Tongue (tissue), 1 donor: ENCODE measurements at regions not wholly inside any gene's neighbourhood (a gene's known extent, or its start where the extent isn't known, plus 50 kb on each side); places are given as distances from the start of the nearest gene placed in this dataset.
A peak's percentile ranks its signal among the peaks of the same experiment; 100 is the strongest.
"Not testable (repeated sequence)": the region's sequence is repeated elsewhere in the genome, so short reads cannot be mapped to it uniquely, and the experiment has no call there.

Experiments
- DNase-seq: peaks from one replicate; pipeline ENCODE4 v3.0.0-alpha.2; 2015

DNA sequence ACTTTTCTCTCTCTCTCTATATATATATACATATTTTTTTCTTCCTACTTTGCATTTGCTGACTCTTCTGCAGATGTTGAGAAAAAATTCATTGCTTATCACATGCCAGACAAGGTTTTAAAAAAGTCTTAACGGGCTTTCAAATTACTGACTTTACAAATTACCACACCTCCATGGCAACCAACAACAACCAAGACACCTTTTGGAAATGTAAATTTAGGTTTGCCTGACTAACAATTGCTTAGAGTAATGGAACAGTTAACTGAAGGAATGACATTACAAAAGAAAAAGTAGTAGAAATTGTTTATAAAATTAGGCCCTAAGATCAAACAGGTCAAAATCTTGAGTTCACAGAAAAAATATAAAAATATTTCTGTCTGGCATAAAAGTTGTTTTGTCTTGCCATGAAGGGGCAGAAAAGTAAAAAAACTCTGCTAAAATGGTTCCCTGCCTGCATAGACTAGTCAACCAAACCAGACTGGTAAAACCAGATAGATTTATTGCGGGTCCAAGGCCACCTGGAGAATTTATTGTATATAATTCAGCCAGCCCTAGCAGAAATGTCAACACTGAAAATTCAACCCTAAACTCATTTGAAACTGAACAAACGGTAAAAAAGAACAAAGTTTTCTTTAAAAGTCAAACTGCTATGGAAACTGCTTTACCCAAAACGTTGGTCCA is 92.8 kb upstream of the FRMD1 start:
- DNase-seq: no peak

DNA sequence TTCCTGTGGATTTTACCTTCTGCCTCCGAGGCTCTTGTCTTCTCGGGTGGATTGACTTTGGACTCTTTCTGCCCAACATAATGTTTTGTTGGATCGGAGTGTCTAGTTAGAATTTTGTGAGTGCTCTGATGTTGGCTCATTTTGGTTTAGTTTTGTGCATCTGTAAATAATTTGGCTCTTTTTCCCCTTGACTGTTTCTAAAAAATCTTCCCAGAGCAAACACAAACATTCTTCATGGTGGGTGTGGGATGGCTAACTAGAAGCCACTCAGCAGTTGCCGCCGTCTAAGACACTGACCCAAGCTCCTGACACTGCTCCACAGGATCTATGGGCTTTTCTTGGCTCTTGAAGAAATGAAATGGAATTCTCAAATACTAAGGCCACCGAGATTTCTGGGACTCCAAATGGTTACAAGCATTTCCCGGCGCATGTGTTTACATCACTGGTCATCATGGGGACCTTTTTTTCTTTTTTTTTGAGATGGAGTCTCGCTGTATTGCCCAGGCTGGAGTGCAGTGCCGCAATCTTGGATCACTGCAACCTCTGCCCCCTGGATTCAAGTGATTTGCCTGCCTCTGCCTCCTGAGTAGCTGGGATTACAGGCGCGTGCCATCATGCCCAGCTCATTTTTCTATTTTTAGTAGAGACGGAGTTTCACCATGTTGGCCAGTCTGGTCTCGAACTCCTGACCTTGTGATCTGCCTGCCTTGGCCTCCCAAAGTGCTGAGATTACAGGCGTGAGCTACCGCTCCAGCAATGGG is 92.0 kb upstream of the FRMD1 start:
- DNase-seq: no peak

DNA sequence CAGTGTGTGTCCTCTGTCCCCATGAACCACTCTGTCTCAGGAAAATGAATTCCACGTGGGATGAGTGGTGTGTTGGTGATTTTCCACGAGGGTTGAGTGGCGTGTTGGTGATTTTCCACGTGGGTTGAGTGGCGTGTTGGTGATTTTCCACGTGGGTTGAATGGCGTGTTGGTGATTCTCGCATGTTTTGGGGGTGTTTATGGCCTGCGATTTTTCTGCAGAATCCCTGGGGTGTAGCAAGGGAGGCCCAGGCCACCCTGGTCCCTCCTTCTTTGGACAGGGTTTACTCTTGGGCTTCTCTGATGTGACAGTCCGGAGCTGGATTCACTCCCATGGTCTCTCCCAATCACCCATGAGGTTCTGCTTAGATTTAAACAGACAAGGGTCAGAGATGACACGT is 90.6 kb upstream of the FRMD1 start:
- no peak for DNase-seq

DNA sequence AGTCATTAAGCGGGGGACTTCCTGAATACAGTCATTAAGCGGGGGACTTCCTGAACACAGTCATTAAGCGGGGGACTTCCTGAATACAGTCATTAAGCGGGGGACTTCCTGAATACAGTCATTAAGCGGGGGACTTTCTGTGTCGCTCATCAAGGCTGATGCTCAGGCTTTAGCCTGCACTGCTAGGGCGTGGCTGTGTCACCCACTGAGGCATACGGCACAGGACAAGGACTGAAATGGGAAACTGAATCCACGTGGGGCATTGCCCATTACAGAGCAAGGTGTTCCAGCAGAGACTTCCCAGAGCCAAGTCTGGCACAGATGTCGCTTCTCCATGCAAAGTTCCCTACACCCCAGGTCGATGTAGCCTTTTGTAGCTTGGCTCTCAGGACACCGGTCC is 89.9 kb upstream of the FRMD1 start:
- not testable (repeated sequence) for DNase-seq

DNA sequence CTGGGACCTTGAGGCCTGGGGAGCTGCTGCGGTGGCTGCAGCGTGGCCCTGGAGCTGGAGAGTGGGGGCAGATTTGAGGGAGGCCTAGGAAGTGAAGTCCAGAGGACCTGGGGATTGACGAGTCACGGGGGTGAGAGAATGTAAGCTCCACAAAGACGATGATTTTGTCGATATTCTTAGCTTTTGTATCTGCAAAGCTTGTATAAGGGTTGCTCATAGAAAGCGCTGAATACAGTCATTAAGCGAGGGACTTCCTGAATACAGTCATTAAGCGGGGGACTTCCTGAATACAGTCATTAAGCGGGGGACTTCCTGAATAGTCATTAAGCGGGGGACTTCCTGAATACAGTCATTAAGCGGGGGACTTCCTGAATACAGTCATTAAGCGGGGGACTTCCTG is 89.3 kb upstream of the FRMD1 start:
- DNase-seq: not testable (repeated sequence)

DNA sequence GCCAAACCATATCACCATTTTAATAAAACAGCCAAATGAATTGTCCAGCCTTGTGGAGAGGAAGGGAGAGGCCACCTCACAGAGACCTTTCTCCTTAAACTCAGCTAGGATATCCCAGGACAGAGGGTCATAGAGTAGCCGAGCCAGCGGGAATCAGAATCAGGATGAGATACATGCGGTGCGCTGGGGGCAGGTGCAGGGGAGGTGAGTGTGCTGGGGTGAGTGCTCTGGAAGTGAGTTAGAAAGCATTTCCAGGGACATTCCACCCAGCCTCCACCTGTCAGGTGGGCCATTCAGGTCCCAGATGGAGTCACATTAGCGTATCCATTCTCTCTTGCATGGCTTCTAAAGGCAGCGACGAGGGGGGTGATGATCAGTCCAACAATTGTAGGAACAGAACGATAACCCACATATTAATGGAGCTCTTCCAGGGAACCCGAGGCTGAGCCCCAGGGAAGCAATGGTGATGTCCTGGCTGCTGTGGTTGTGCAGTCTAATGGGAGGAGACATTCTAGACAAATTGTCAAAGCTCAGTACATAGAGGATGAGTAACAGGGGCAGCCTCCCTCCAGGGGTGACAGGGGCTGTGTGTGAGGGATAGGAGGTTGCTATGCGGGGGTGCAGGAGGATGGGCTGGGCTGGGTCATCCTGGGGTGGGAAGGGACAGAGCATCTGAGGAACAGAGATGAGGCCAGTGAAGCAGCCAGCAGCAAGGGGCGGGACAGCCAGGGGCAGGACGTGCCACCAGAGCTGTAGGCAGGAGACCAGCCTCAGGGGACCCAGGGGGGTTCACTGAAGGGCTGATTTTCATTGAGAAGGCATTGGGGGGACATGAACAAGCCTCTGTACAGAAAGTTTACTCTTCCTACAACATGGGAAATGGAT is 88.7 kb upstream of the FRMD1 start:
- DNase-seq: no peak

DNA sequence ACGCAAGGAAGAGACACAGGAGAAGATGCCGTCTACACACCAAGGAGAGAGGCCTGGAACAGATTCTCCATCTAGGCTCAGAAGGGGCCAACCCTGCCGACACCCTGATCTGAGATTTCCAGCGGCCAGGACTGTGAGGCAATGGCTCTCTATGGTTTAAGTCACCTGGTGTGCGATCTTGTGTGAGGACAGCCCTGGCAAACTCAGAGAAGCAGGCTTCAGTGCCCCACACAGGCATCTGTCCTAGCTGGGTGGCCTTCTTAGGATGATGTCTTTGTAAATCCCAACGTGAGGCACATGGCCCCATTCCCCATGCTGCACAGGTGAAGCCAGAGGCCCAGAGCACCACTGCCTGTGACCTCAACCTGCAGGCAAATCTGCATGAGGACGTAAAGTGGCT is 87.6 kb upstream of the FRMD1 start:
- no peak for DNase-seq

DNA sequence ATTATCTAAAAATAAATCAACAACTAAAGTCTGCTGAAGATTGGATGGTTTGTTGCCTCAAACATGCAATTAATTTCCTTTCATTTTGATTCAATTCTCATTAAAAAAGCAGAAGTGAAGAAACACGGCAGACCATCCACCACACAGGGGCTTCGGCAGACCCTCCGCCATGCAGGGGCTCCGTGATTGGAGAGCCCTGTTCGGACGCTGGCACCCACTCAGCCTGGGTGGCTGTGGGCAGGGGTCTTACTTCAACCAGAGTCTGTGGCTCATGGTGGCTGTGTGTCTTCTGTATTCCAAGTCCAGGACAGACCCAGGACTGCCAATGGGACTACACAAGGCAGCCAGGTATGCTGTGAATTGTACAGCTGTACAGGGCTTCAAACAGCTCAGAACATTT is 86.9 kb upstream of the FRMD1 start:
- no peak for DNase-seq

DNA sequence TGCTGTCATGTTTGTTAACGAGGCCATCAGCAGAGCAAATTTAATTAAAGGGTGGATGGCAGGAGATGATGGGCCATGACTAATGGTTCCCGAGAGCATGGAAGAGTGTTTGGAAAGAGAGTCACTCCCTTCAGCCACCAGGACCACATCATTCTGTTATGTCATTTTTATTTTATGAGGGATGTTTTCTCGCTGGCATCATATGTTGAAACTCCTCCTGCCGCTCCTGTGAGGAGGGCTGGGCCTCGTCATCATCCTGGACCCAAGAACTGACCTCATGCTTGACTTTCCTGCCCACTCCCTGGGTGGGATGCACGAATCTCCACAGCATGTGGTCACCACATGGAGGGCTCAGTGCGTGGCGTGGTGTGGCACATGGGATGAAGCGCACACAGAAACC is 86.4 kb upstream of the FRMD1 start:
- DNase-seq: no peak

DNA sequence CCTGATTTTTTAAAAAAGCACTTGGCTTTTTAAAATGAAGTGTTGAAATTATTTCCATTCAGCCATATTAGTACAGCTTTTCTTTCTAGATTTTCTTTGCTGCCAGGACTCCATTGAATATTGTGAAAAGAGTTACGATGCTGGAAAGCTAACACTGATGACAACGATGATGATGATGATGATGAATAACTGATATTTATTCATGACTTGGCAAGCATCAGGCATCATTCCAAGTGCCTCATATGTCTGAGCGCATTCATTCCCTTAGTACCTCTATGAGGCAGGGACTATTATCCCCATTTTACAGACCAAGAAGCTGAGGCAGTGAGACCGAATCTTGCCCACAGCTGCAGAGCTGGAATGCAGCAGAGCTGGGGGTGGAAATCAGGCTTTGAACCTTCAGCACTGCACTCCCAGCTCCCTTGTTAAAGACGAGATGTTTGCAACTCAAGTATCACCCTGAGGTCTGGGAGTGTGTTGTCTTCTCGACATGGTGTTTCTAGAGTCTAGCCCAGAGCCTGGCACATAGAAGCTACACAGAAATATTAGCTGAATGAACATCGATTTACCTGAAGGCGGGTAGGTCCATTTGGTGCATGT is 85.5 kb upstream of the FRMD1 start:
- no peak for DNase-seq

DNA sequence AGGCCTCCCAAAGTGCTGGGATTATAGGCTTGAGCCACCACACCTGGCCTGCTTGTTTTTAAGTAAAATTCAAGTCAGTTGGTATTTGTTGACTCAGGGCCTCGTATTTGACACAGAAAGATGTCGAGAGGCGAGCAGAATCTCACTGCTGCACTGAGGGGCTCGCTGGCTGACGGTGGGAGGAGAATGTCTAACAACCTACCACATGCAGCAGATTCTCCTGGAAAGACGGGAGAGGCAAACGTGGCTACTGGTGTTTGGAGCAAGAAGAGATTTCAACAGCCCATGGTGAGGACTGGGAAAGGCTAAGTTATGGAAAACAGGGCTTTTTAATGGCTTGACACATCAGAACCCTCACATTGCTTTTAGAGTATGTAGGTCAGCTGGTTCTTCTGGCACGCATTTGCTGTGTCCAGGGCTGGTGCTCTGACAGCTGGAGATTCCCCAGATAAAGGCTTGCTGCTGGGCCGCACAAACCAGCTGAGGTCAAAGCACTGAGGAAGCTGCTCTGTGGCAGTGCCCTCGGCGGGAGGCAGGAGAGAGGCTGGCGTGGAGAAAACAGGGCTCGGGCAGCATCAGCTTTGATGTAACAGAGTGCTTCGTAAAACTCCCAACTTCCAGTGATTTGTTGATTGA is 84.2 kb upstream of the FRMD1 start:
- DNase-seq: peak; percentile 76

DNA sequence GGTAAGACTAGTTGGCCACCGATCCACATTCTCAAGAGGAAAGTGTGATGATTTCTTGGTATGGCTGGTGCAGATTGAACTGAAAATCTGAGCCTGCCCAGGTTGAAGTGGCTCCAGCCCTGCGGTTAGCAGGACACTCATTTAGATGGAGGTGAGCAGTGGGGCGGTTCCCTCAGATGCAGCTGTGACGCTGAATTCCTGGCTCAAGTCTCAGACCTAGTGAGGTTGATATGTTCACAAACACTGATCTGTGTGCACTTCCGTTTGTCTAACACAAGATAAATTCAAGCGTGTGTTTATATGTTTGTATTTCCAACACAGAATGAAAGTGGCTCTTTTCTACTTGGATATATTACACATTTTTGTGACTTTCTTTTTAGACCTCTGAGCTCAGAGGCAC is 83.4 kb upstream of the FRMD1 start:
- DNase-seq: no peak

DNA sequence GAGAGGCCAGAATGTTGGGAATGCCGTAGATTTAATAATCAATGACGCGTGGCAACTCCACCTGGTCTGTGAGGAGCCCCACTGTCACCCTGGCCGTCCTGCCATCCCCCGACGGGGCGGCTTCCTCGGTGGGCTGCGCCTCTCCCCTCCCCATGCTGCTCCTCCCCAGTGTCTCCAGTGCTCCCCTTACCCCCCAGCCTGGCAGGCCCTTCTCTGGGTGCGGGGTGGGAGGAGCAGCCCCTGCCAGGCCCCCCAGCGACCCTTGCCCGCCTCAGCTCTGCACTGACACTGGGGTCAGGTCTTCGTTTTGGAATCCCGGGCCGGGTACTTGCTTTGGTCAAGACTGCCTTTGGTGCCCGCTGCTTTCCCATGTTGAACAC is 82.3 kb upstream of the FRMD1 start:
- no peak for DNase-seq

DNA sequence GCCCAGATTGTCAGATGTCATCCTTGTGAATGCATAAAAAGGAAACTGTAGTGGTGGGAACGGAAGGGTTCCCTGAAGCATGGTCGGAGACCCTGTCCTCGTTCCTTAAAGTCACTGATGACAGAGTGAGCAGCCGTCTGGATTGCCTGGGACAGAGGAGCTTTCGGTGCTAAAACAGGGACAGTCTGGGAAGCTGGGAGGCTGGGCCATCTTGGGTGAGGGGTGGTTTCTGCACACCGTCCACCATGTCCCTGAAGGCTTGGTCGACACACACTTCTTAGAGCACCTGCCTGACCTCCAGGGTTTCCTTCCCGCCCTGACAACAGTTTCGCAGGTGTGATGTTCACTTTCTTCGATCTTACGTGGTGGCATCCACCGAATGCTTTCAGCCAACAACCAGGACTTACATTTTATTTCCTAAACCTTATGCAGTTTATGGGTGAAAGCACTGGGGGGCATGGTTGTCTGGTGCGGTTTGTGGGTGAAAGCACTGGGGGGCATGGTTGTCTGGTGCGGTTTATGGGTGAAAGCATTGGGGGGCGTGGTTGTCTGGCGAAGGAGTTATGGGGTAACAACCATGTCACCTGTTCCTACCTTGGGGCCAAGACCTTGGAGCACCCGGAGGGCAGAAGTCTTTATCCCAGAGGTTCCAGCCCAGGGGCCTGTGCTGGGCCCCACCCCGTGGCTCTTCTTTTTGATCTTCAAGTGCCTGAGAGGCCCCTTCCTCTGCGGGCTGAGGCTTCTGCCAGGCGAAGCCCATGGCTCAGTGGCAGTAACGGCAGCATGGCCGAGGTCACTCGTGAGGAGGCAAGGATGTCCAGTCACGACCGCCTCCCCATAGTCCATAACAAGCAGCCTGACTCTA is 81.7 kb upstream of the FRMD1 start:
- DNase-seq: no peak

DNA sequence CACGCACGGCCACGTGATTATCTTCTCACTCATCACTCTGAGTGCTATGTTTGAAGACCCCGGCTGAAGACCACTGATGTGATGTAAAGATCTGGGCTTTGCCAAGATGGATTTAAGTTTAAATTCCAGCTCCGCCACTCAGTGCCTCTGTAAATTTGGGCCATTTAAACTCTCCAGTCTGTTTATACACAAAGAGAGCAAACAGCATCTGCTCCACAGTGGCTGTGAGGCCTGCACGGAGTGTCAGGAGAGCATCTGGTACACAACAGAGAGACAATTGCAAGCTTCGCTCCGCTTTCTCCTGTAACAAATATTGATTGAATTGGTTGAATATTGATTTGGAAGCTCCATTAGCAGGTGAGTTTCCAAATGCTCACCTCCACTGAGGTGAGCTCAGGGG is 80.5 kb upstream of the FRMD1 start:
- DNase-seq: no peak

DNA sequence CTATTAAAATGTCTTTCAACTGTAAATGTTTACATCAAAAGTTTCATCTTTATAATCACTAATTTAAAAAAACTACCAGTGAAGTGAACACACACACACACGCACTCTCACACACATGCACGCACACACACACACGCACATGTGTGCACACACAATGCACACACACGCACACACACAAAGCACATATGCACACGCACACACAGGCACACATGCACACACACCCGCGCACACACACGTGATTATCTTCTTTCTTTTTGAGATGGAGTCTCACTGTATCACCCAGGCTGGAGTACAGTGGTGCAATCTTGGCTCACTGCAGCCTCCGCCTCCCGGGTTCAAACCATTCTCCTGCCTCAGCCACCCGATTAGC is 80.0 kb upstream of the FRMD1 start:
- DNase-seq: no peak

DNA sequence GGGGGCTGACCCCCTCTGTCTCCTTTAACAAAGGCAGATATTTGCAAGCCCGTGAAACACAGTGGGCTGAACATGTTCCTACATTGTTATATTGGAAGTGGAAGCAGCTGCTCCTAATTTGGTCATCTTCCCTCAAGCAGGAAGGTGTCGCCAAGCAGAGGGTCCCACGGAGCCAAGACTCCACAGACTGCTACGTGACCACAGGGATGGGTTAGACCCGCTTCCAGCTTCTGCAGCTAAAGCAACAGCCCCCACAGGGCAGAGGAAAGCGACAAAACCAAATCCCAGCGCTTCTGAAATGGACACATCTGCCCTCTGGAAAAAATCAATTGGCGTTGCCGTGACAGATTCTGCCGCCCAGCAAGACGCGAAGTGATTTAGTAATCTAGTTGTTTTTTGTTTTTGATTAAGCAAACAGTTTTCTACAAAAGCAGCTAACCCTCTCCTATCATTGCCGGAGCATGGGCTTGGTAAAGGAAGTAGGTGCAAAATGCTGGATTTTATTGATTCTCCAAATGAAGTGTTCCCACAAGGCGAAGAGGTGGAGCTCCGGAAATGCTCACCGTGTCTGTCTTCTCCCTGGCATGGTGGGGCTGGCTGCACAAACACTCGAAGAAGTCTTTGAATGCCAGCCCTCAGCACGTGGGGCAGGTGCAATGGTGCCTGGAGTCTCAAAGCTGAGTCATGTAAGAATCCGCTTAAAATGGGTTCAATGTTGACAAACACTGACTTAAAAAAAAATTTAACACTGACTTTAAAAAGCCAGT is 79.4 kb upstream of the FRMD1 start:
- DNase-seq: peak; percentile 58

DNA sequence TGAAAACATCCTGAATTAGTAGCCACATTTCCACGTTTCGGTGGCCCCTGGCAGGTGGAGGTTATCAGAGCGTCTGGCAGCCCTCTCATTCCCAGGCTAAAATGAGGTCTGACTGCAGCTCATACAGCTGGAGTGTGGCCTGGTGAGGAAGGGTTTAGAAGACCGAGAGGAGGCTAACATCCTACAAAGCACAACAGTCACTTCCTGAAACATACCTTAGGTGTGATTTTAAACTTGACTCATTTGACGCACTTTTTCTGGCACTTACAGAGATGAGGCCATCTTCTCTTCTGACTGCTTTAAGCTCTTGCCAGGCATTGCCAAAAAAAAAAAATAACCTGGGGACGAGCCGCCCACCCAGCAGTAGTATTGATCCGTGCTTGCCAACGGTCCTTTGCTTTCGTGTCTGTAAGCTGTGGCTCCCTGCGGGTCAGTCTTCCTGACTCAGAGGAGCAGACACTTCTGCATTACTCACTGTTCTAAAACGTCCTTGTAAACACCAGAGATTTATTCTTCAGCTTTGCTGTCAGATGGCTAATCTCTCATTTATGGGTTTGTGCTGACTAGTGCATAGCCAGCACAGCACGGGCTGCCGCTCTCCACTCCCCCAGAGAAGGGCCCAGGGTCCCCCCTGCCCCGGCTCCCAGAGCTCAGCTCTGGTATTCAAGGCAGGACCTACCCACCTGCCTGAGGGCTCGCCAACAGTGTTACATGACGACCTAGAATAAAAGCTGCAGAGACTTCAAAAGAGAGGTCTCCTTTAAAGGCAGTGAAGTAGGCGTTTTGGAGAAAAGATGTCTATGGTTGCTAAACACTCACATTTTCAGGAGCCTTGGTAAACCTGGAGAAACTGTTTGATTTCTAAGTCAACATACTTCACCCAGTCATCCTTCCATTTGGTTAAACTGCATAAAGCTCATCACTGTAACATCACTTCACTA is 78.5 kb upstream of the FRMD1 start:
- DNase-seq: peak; percentile 51

DNA sequence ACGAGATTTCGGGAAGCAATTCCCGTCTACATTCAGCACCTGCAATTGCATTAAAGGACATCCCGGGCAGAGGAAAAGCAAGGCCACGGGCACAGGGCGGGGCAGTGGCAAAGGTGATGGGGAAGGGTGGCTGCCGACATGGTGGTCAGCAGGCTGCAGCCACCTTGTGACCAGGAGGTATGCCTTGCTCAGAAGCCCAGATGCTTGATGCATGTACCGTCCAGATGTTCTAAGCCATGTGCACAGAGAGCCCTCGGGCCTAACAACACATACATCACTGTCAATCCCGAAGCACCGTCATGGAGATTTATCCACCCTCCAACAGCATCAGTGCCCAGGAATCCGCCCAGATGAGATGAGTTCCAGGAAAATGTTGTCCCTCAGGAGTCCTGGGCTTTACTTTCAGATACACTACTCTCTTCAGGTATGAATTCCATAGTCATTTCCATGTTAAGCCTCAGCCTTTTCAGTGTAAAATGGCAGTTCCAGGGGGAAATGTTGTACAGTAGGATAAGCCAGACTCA is 77.8 kb upstream of the FRMD1 start:
- DNase-seq: peak; percentile 35
